ENCODE measurements at regions not wholly inside any gene's neighbourhood (a gene's known extent, or its start where the extent isn't known, plus 50 kb on each side); places are given as distances from the start of the nearest gene placed in this dataset.

GRCh38 chr2:219709331-219709761 is 81.9 kb downstream of the SLC4A3 start:
- H3K27ac ChIP-seq (ENCODE audit: low read depth, low read length) = no peak overlapping the region
- H2BK120ac ChIP-seq (ENCODE audit: low read depth, low read length) = no peak overlapping the region
- no peak overlapping the region for H3K4ac ChIP-seq (ENCODE audit: low read depth, low read length)
- H3K9ac ChIP-seq (ENCODE audit: low read length) = no peak overlapping the region
- no peaks in the 10 kb centered on the region for H3K79me2 ChIP-seq (ENCODE audit: control insufficient read depth, insufficient read depth, low read length)
- DNase-seq = no peak
- no peaks in the 10 kb centered on the region for H3K27me3 ChIP-seq (ENCODE audit: insufficient read depth, low read length, poor library complexity)
- H3K4me3 ChIP-seq (ENCODE audit: low read length) = no peak overlapping the region
- no peak overlapping the region for H3K56ac ChIP-seq (ENCODE audit: low read length)
- H3K4me1 ChIP-seq (ENCODE audit: control insufficient read depth, low read depth, low read length) = no peaks in the 10 kb centered on the region
- H3K4me2 ChIP-seq (ENCODE audit: low read length) = no peak overlapping the region
- H4K8ac ChIP-seq (ENCODE audit: low read depth, low read length) = no peak overlapping the region
- H2AK5ac ChIP-seq (ENCODE audit: low read length) = no peak overlapping the region
- no peak overlapping the region for H2BK15ac ChIP-seq (replicated peaks; ENCODE audit: low read depth)
- H4K5ac ChIP-seq (ENCODE audit: low read length) = no peak overlapping the region
- WGBS (ENCODE audit: extremely low coverage, insufficient coverage, low lambda C conversion rate) = no CpG with 5 or more reads among the region's 2 CpGs
- H3K18ac ChIP-seq (ENCODE audit: low read length) = no peak overlapping the region
- H3K36me3 ChIP-seq (ENCODE audit: control insufficient read depth, insufficient read depth, low read length) = no peaks in the 10 kb centered on the region
- H3K79me1 ChIP-seq (ENCODE audit: low read length) = no peaks in the 10 kb centered on the region
- H3K23ac ChIP-seq (ENCODE audit: low read length) = no peak overlapping the region
- H2BK5ac ChIP-seq (ENCODE audit: low read length) = no peak overlapping the region

DNA sequence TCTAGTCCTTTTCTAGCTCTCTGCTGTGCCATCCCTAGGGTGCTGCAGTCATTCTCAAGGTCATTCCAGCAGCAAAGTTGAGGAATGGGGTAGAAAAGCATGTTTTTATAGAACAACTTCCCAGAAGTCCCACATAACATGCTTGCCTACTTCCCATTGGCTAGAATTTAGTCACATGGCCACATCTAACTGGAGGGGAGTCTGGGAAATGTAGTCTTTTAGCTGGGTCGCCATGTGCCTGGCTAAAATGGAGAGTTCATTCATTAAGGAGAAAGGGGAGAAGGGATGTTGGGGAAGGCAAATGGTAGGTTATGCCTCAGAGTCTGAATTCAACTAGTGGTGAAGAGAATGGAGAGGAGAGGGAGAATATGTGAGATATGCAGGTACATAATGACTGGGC is 85.7 kb downstream of the SLC4A3 start:
- Histone ChIP-seq H3K36me3 (ENCODE audit: control insufficient read depth, insufficient read depth, low read length) (no peaks in the 10 kb centered on the region), H3K4me3 (ENCODE audit: low read length) (no peak overlapping the region), H4K8ac (ENCODE audit: low read depth, low read length) (no peak overlapping the region), H2AK5ac (ENCODE audit: low read length) (no peak overlapping the region), H4K5ac (ENCODE audit: low read length) (no peak overlapping the region), H2BK120ac (ENCODE audit: low read depth, low read length) (no peak overlapping the region), H3K27me3 (ENCODE audit: insufficient read depth, low read length, poor library complexity) (no peaks in the 10 kb centered on the region), H3K4me2 (ENCODE audit: low read length) (no peak overlapping the region), H3K9ac (ENCODE audit: low read length) (no peak overlapping the region), H3K27ac (ENCODE audit: low read depth, low read length) (no peak overlapping the region), H2BK5ac (ENCODE audit: low read length) (no peak overlapping the region), H2BK15ac (replicated peaks; ENCODE audit: low read depth) (no peak overlapping the region), H3K79me1 (ENCODE audit: low read length) (no peaks in the 10 kb centered on the region), H3K56ac (ENCODE audit: low read length) (no peak overlapping the region), H3K4ac (ENCODE audit: low read depth, low read length) (no peak overlapping the region), H3K18ac (ENCODE audit: low read length) (no peak overlapping the region), H3K4me1 (ENCODE audit: control insufficient read depth, low read depth, low read length) (no peaks in the 10 kb centered on the region), H3K79me2 (ENCODE audit: control insufficient read depth, insufficient read depth, low read length) (no peaks in the 10 kb centered on the region), H3K23ac (ENCODE audit: low read length) (no peak overlapping the region)
- DNase-seq = peak; percentile 83
- no CpG with 5 or more reads among the region's 1 CpG for WGBS (ENCODE audit: extremely low coverage, insufficient coverage, low lambda C conversion rate)

DNA sequence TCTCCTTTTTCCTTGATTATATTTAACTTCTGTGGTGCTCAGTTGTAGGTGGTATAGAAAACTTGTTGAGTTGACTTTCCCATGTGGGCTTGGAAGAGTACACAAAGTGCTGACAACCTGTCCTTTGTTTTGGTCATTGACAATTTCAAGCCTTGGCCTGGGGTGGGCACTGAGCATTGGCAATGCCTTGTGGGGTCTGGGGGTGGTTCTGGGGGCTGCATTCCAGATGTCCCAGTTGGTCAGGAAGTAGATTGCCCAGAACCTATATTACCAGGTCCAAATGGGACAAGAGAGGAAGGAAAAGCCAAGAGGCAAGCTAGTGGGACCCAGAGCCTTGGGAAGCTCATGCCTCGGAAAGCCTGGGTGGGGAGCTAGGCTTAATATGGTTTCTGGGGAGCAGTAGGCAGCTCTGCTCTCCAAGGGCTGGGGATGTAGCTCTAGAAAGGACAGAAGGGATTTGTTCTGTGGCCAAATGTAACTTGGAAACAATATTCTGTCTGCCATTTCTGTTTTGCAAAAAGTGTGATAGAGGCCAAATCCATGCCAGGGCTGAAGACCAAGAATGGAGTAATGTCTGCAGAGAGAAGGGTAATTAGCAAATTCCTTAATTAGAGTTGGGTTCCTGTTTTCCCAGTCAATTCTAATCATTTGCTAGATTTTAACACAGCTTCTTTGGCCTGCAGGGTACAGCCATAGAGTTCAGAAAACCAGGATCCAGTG is 87.4 kb downstream of the SLC4A3 start:
- H3K18ac ChIP-seq (ENCODE audit: low read length) = no peak overlapping the region
- no peaks in the 10 kb centered on the region for H3K27me3 ChIP-seq (ENCODE audit: insufficient read depth, low read length, poor library complexity)
- WGBS (ENCODE audit: extremely low coverage, insufficient coverage, low lambda C conversion rate) = no CpG with 5 or more reads among the region's 1 CpG
- H2BK5ac ChIP-seq (ENCODE audit: low read length) = no peak overlapping the region
- no peak overlapping the region for H3K4me3 ChIP-seq (ENCODE audit: low read length)
- H3K9ac ChIP-seq (ENCODE audit: low read length) = no peak overlapping the region
- no peak overlapping the region for H3K56ac ChIP-seq (ENCODE audit: low read length)
- H2AK5ac ChIP-seq (ENCODE audit: low read length) = no peak overlapping the region
- H2BK15ac ChIP-seq (replicated peaks; ENCODE audit: low read depth) = no peak overlapping the region
- no peaks in the 10 kb centered on the region for H3K4me1 ChIP-seq (ENCODE audit: control insufficient read depth, low read depth, low read length)
- H3K79me2 ChIP-seq (ENCODE audit: control insufficient read depth, insufficient read depth, low read length) = no peaks in the 10 kb centered on the region
- no peak overlapping the region for H3K4me2 ChIP-seq (ENCODE audit: low read length)
- DNase-seq = no peak
- H3K79me1 ChIP-seq (ENCODE audit: low read length) = no peaks in the 10 kb centered on the region
- H3K23ac ChIP-seq (ENCODE audit: low read length) = no peak overlapping the region
- H3K27ac ChIP-seq (ENCODE audit: low read depth, low read length) = no peak overlapping the region
- no peaks in the 10 kb centered on the region for H3K36me3 ChIP-seq (ENCODE audit: control insufficient read depth, insufficient read depth, low read length)
- no peak overlapping the region for H3K4ac ChIP-seq (ENCODE audit: low read depth, low read length)
- no peak overlapping the region for H4K8ac ChIP-seq (ENCODE audit: low read depth, low read length)
- no peak overlapping the region for H4K5ac ChIP-seq (ENCODE audit: low read length)
- H2BK120ac ChIP-seq (ENCODE audit: low read depth, low read length) = no peak overlapping the region

GRCh38 chr2:219718066-219718465 is 90.6 kb downstream of the SLC4A3 start:
- Histone ChIP-seq H3K18ac (ENCODE audit: low read length) (no peak overlapping the region), H2BK120ac (ENCODE audit: low read depth, low read length) (no peak overlapping the region), H3K4ac (ENCODE audit: low read depth, low read length) (no peak overlapping the region), H3K79me1 (ENCODE audit: low read length) (no peaks in the 10 kb centered on the region), H4K8ac (ENCODE audit: low read depth, low read length) (no peak overlapping the region), H2BK15ac (replicated peaks; ENCODE audit: low read depth) (no peak overlapping the region), H3K27me3 (ENCODE audit: insufficient read depth, low read length, poor library complexity) (no peaks in the 10 kb centered on the region), H2BK5ac (ENCODE audit: low read length) (no peak overlapping the region), H3K79me2 (ENCODE audit: control insufficient read depth, insufficient read depth, low read length) (no peaks in the 10 kb centered on the region), H3K9ac (ENCODE audit: low read length) (no peak overlapping the region), H3K4me3 (ENCODE audit: low read length) (no peak overlapping the region), H2AK5ac (ENCODE audit: low read length) (no peak overlapping the region), H3K4me1 (ENCODE audit: control insufficient read depth, low read depth, low read length) (no peaks in the 10 kb centered on the region), H3K27ac (ENCODE audit: low read depth, low read length) (no peak overlapping the region), H3K23ac (ENCODE audit: low read length) (no peak overlapping the region), H4K5ac (ENCODE audit: low read length) (no peak overlapping the region), H3K36me3 (ENCODE audit: control insufficient read depth, insufficient read depth, low read length) (no peaks in the 10 kb centered on the region), H3K56ac (ENCODE audit: low read length) (no peak overlapping the region), H3K4me2 (ENCODE audit: low read length) (no peak overlapping the region)
- WGBS (ENCODE audit: extremely low coverage, insufficient coverage, low lambda C conversion rate) = no CpG with 5 or more reads among the region's 3 CpGs
- DNase-seq = no peak

DNA sequence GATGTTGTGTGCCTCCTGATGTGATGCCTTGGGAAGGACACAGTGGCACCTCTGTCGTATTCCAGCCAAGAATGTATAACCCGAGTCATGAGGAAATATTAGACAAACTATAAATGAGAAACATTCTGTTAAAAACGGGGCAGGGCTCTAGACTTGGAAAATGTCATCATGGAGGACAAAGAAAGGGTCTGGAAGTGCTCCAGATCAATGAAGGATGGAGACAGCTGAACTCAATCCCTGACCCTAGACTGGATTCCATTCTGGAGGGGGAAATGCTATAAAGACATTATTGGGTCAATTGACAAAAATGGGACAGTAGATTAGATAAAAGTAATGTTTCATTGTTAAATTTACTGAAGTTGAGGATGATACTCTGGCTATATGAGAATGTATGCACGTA is 92.1 kb downstream of the SLC4A3 start:
- Histone ChIP-seq H3K27ac (ENCODE audit: low read depth, low read length) (no peak overlapping the region), H4K5ac (ENCODE audit: low read length) (no peak overlapping the region), H3K18ac (ENCODE audit: low read length) (no peak overlapping the region), H3K36me3 (ENCODE audit: control insufficient read depth, insufficient read depth, low read length) (no peaks in the 10 kb centered on the region), H2BK120ac (ENCODE audit: low read depth, low read length) (no peak overlapping the region), H3K79me2 (ENCODE audit: control insufficient read depth, insufficient read depth, low read length) (no peaks in the 10 kb centered on the region), H2AK5ac (ENCODE audit: low read length) (no peak overlapping the region), H3K4me1 (ENCODE audit: control insufficient read depth, low read depth, low read length) (no peaks in the 10 kb centered on the region), H2BK5ac (ENCODE audit: low read length) (no peak overlapping the region), H3K56ac (ENCODE audit: low read length) (no peak overlapping the region), H3K4me2 (ENCODE audit: low read length) (no peak overlapping the region), H3K4ac (ENCODE audit: low read depth, low read length) (no peak overlapping the region), H3K23ac (ENCODE audit: low read length) (no peak overlapping the region), H3K9ac (ENCODE audit: low read length) (no peak overlapping the region), H4K8ac (ENCODE audit: low read depth, low read length) (no peak overlapping the region), H3K27me3 (ENCODE audit: insufficient read depth, low read length, poor library complexity) (no peaks in the 10 kb centered on the region), H2BK15ac (replicated peaks; ENCODE audit: low read depth) (no peak overlapping the region), H3K4me3 (ENCODE audit: low read length) (no peak overlapping the region), H3K79me1 (ENCODE audit: low read length) (no peaks in the 10 kb centered on the region)
- no CpG with 5 or more reads among the region's 4 CpGs for WGBS (ENCODE audit: extremely low coverage, insufficient coverage, low lambda C conversion rate)
- no peak for DNase-seq

GRCh38 chr2:219720956-219721355 is 93.5 kb downstream of the SLC4A3 start:
- Histone ChIP-seq H3K79me1 (ENCODE audit: low read length) (no peaks in the 10 kb centered on the region), H3K27ac (ENCODE audit: low read depth, low read length) (no peak overlapping the region), H3K9ac (ENCODE audit: low read length) (no peak overlapping the region), H3K18ac (ENCODE audit: low read length) (no peak overlapping the region), H4K8ac (ENCODE audit: low read depth, low read length) (no peak overlapping the region), H3K4ac (ENCODE audit: low read depth, low read length) (no peak overlapping the region), H4K5ac (ENCODE audit: low read length) (no peak overlapping the region), H3K27me3 (ENCODE audit: insufficient read depth, low read length, poor library complexity) (no peaks in the 10 kb centered on the region), H3K4me1 (ENCODE audit: control insufficient read depth, low read depth, low read length) (no peaks in the 10 kb centered on the region), H3K4me3 (ENCODE audit: low read length) (no peak overlapping the region), H3K23ac (ENCODE audit: low read length) (no peak overlapping the region), H3K4me2 (ENCODE audit: low read length) (no peak overlapping the region), H3K79me2 (ENCODE audit: control insufficient read depth, insufficient read depth, low read length) (no peaks in the 10 kb centered on the region), H3K36me3 (ENCODE audit: control insufficient read depth, insufficient read depth, low read length) (no peaks in the 10 kb centered on the region), H3K56ac (ENCODE audit: low read length) (no peak overlapping the region), H2BK15ac (replicated peaks; ENCODE audit: low read depth) (no peak overlapping the region), H2BK5ac (ENCODE audit: low read length) (no peak overlapping the region), H2BK120ac (ENCODE audit: low read depth, low read length) (no peak overlapping the region), H2AK5ac (ENCODE audit: low read length) (no peak overlapping the region)
- no peak for DNase-seq
- WGBS (ENCODE audit: extremely low coverage, insufficient coverage, low lambda C conversion rate) = no CpG with 5 or more reads among the region's 6 CpGs

Measured in mesendoderm (in vitro differentiated cells).